ENCODE measurements at regions not wholly inside any gene's neighbourhood (a gene's known extent, or its start where the extent isn't known, plus 50 kb on each side); places are given as distances from the start of the nearest gene placed in this dataset.
A peak's percentile ranks its signal among the peaks of the same experiment; 100 is the strongest.

DNA sequence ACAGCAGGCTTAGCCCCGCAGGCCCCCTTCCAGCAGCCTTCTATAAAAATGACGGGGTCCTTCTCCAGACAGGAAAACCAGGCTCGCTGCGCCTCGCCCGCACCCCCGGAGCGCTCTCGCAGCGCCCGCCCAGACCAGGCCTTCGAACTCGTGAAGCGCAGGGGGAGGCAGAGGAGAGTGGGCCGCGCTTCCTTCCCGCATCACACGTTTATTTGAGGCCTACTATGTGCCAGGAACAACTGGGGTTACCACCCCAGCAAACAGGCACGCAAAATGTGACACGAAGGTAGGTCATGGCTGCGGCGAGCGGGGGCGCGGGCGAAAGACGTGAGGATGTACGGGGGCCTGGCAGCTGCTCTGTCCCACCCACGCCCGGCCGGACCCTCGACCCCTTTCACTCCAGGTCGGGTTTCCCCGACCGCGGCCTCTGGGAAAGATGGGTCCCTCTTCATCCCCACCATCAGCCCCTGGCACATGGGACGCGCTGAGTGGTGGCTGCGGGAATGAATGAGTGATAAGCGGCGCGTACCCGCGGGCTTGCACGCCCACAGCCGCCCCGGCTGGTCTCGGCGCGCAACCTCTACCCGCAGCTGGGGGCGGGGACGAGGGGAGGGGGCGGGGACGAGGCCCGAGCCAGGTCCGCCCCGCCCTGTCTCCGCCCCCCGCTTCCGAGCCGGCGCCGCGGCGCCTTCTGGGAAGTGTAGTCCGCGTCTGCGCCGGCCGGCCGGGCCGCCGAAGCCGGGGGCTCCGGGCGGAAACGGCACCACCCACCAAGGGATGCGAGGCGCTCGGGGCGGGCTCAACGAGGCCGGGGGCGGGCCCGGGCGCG lies 59.1 kb downstream of the ZNF467 start:
- Histone ChIP-seq H3K9ac (ENCODE audit: low read length in 5 of 5) (peak overlapping the region in 3 of 5 donors; percentile 64 to 74 (median 64)), H3K27ac (ENCODE audit: low read depth, low read length) (no peak overlapping the region), H3K27me3 (ENCODE audit: control insufficient read depth in 5 of 5, insufficient read depth in 4 of 5, low read length in 5 of 5) (no peaks in the 10 kb centered on the region), H3K36me3 (ENCODE audit: control insufficient read depth in 5 of 5, insufficient read depth in 5 of 5, low read length in 5 of 5) (no peaks in the 10 kb centered on the region), H3K9me3 (ENCODE audit: control insufficient read depth in 5 of 5, low read length in 5 of 5) (peaks cover 5 to 16% (median 12%) of the 10 kb centered on the region in 5 donors), H3K4me1 (ENCODE audit: control insufficient read depth in 5 of 5, insufficient read depth in 5 of 5, low read length in 5 of 5) (peaks cover 4 to 22% (median 19%) of the 10 kb centered on the region in 5 donors), H3K4me3 (ENCODE audit: low read depth in 1 of 5, low read length in 5 of 5) (peak overlapping the region; percentile 55 to 77 (median 69))

DNA sequence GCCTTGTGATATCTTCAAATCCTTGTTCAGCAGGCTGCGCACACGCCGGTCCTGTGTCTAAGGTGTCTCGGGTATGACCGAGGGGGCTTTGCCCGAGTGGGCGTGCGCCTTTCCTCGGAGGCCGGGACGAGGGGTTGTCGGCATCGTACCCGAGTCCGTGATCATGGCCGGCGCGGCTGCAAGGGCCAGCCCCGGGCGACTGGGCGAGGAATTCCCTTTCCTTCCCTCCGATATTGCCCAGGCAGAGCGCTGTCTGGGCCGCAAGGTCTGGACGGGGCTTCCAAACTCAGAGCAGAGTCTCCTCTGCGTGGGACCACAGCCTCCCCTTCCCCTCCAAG lies 59.7 kb downstream of the ZNF467 start:
- H3K9me3 ChIP-seq (ENCODE audit: control insufficient read depth in 5 of 5, low read length in 5 of 5) = peaks cover 5 to 16% (median 12%) of the 10 kb centered on the region in 5 donors
- H3K27ac ChIP-seq (ENCODE audit: low read depth, low read length) = no peak overlapping the region
- peak overlapping the region in 4 of 5 donors; percentile 69 to 77 (median 72) for H3K4me3 ChIP-seq (ENCODE audit: low read depth in 1 of 5, low read length in 5 of 5)
- peak overlapping the region in 2 of 5 donors; percentile 64 to 74 for H3K9ac ChIP-seq (ENCODE audit: low read length in 5 of 5)
- H3K4me1 ChIP-seq (ENCODE audit: control insufficient read depth in 5 of 5, insufficient read depth in 5 of 5, low read length in 5 of 5) = peaks cover 4 to 22% (median 19%) of the 10 kb centered on the region in 5 donors
- no peaks in the 10 kb centered on the region for H3K36me3 ChIP-seq (ENCODE audit: control insufficient read depth in 5 of 5, insufficient read depth in 5 of 5, low read length in 5 of 5)
- no peaks in the 10 kb centered on the region for H3K27me3 ChIP-seq (ENCODE audit: control insufficient read depth in 5 of 5, insufficient read depth in 4 of 5, low read length in 5 of 5)

GRCh38 chr7:149713061-149713730 lies 60.2 kb downstream of the ZNF467 start:
- H3K4me3 ChIP-seq (ENCODE audit: low read depth in 1 of 5, low read length in 5 of 5) = peak overlapping the region in 1 of 5 donors; percentile 69
- H3K4me1 ChIP-seq (ENCODE audit: control insufficient read depth in 5 of 5, insufficient read depth in 5 of 5, low read length in 5 of 5) = peaks cover 4 to 22% (median 19%) of the 10 kb centered on the region in 5 donors
- H3K36me3 ChIP-seq (ENCODE audit: control insufficient read depth in 5 of 5, insufficient read depth in 5 of 5, low read length in 5 of 5) = no peaks in the 10 kb centered on the region
- no peaks in the 10 kb centered on the region for H3K27me3 ChIP-seq (ENCODE audit: control insufficient read depth in 5 of 5, insufficient read depth in 4 of 5, low read length in 5 of 5)
- H3K27ac ChIP-seq (ENCODE audit: low read depth, low read length) = no peak overlapping the region
- H3K9ac ChIP-seq (ENCODE audit: low read length in 5 of 5) = no peak overlapping the region
- H3K9me3 ChIP-seq (ENCODE audit: control insufficient read depth in 5 of 5, low read length in 5 of 5) = peaks cover 5 to 16% (median 12%) of the 10 kb centered on the region in 5 donors

- no peak overlapping the region for H3K9ac ChIP-seq (ENCODE audit: low read length in 5 of 5)
- no peaks in the 10 kb centered on the region for H3K36me3 ChIP-seq (ENCODE audit: control insufficient read depth in 5 of 5, insufficient read depth in 5 of 5, low read length in 5 of 5)
- H3K27ac ChIP-seq (ENCODE audit: low read depth, low read length) = no peak overlapping the region
- no peak overlapping the region for H3K4me3 ChIP-seq (ENCODE audit: low read depth in 1 of 5, low read length in 5 of 5)
- peaks cover 5 to 16% (median 12%) of the 10 kb centered on the region in 5 donors for H3K9me3 ChIP-seq (ENCODE audit: control insufficient read depth in 5 of 5, low read length in 5 of 5)
- H3K27me3 ChIP-seq (ENCODE audit: control insufficient read depth in 5 of 5, insufficient read depth in 4 of 5, low read length in 5 of 5) = no peaks in the 10 kb centered on the region
- no peaks in the 10 kb centered on the region for H3K4me1 ChIP-seq (ENCODE audit: control insufficient read depth in 5 of 5, insufficient read depth in 5 of 5, low read length in 5 of 5)
Observed at GRCh38 chr7:149708026-149708425, 65.4 kb downstream of the ZNF467 start.

- H3K9me3 ChIP-seq (ENCODE audit: control insufficient read depth in 5 of 5, low read length in 5 of 5) = peaks cover 5 to 16% (median 12%) of the 10 kb centered on the region in 5 donors
- no peaks in the 10 kb centered on the region for H3K36me3 ChIP-seq (ENCODE audit: control insufficient read depth in 5 of 5, insufficient read depth in 5 of 5, low read length in 5 of 5)
- H3K9ac ChIP-seq (ENCODE audit: low read length in 5 of 5) = no peak overlapping the region
- H3K27me3 ChIP-seq (ENCODE audit: control insufficient read depth in 5 of 5, insufficient read depth in 4 of 5, low read length in 5 of 5) = no peaks in the 10 kb centered on the region
- H3K4me3 ChIP-seq (ENCODE audit: low read depth in 1 of 5, low read length in 5 of 5) = no peak overlapping the region
- no peaks in the 10 kb centered on the region for H3K4me1 ChIP-seq (ENCODE audit: control insufficient read depth in 5 of 5, insufficient read depth in 5 of 5, low read length in 5 of 5)
- H3K27ac ChIP-seq (ENCODE audit: low read depth, low read length) = no peak overlapping the region
Observed at GRCh38 chr7:149707448-149707886, 65.9 kb downstream of the ZNF467 start.

DNA sequence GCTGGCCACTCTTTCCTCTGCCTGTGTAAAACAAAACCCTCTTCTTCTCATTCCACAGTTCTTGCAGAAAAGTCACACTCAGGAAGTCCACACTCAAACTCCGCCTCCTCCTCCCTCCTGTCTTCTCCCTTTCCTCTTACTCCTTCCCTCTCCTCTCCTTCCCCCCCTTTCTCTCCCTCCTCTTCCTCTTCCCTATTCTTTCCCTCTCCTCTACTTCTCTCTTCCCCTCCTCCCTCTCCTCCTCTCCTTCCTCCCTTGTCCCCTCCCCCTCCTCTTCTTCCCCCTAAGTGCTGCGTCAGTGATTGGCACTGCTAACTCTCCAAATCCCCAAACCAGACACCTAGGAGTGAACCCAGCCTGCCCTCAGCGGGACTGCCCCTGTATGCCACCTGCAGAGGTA lies 67.0 kb downstream of the ZNF467 start:
- Histone ChIP-seq H3K9ac (ENCODE audit: low read length in 5 of 5) (no peak overlapping the region), H3K36me3 (ENCODE audit: control insufficient read depth in 5 of 5, insufficient read depth in 5 of 5, low read length in 5 of 5) (no peaks in the 10 kb centered on the region), H3K27me3 (ENCODE audit: control insufficient read depth in 5 of 5, insufficient read depth in 4 of 5, low read length in 5 of 5) (no peaks in the 10 kb centered on the region), H3K4me1 (ENCODE audit: control insufficient read depth in 5 of 5, insufficient read depth in 5 of 5, low read length in 5 of 5) (no peaks in the 10 kb centered on the region), H3K4me3 (ENCODE audit: low read depth in 1 of 5, low read length in 5 of 5) (no peak overlapping the region), H3K9me3 (ENCODE audit: control insufficient read depth in 5 of 5, low read length in 5 of 5) (peaks cover 5 to 11% (median 10%) of the 10 kb centered on the region in 5 donors), H3K27ac (ENCODE audit: low read depth, low read length) (no peak overlapping the region)

- H3K9ac ChIP-seq (ENCODE audit: low read length in 5 of 5) = no peak overlapping the region
- no peak overlapping the region for H3K27ac ChIP-seq (ENCODE audit: low read depth, low read length)
- peaks cover 0 to 7% (median 0%) of the 10 kb centered on the region in 5 donors for H3K9me3 ChIP-seq (ENCODE audit: control insufficient read depth in 5 of 5, low read length in 5 of 5)
- H3K36me3 ChIP-seq (ENCODE audit: control insufficient read depth in 5 of 5, insufficient read depth in 5 of 5, low read length in 5 of 5) = no peaks in the 10 kb centered on the region
- H3K4me1 ChIP-seq (ENCODE audit: control insufficient read depth in 5 of 5, insufficient read depth in 5 of 5, low read length in 5 of 5) = no peaks in the 10 kb centered on the region
- no peak overlapping the region for H3K4me3 ChIP-seq (ENCODE audit: low read depth in 1 of 5, low read length in 5 of 5)
- H3K27me3 ChIP-seq (ENCODE audit: control insufficient read depth in 5 of 5, insufficient read depth in 4 of 5, low read length in 5 of 5) = no peaks in the 10 kb centered on the region
Observed at GRCh38 chr7:149704507-149704906, 68.9 kb downstream of the ZNF467 start.

GRCh38 chr7:149703044-149703650 lies 70.2 kb downstream of the ZNF467 start:
- Histone ChIP-seq H3K9me3 (ENCODE audit: control insufficient read depth in 5 of 5, low read length in 5 of 5) (peaks cover 0 to 10% (median 4%) of the 10 kb centered on the region in 5 donors), H3K4me1 (ENCODE audit: control insufficient read depth in 5 of 5, insufficient read depth in 5 of 5, low read length in 5 of 5) (no peaks in the 10 kb centered on the region), H3K36me3 (ENCODE audit: control insufficient read depth in 5 of 5, insufficient read depth in 5 of 5, low read length in 5 of 5) (no peaks in the 10 kb centered on the region), H3K27ac (ENCODE audit: low read depth, low read length) (no peak overlapping the region), H3K9ac (ENCODE audit: low read length in 5 of 5) (no peak overlapping the region), H3K4me3 (ENCODE audit: low read depth in 1 of 5, low read length in 5 of 5) (no peak overlapping the region), H3K27me3 (ENCODE audit: control insufficient read depth in 5 of 5, insufficient read depth in 4 of 5, low read length in 5 of 5) (no peaks in the 10 kb centered on the region)

- Histone ChIP-seq H3K27ac (ENCODE audit: low read depth, low read length) (no peak overlapping the region), H3K27me3 (ENCODE audit: control insufficient read depth in 5 of 5, insufficient read depth in 4 of 5, low read length in 5 of 5) (no peaks in the 10 kb centered on the region), H3K4me1 (ENCODE audit: control insufficient read depth in 5 of 5, insufficient read depth in 5 of 5, low read length in 5 of 5) (no peaks in the 10 kb centered on the region), H3K9ac (ENCODE audit: low read length in 5 of 5) (no peak overlapping the region), H3K4me3 (ENCODE audit: low read depth in 1 of 5, low read length in 5 of 5) (no peak overlapping the region), H3K36me3 (ENCODE audit: control insufficient read depth in 5 of 5, insufficient read depth in 5 of 5, low read length in 5 of 5) (no peaks in the 10 kb centered on the region), H3K9me3 (ENCODE audit: control insufficient read depth in 5 of 5, low read length in 5 of 5) (peaks cover 0 to 10% (median 7%) of the 10 kb centered on the region in 5 donors)
Observed at GRCh38 chr7:149701495-149702240, 71.7 kb downstream of the ZNF467 start.

Data from subcutaneous abdominal adipose tissue (tissue), 5 donors.